DMS53 (cell line): ENCODE measurements at regions not wholly inside any gene's neighbourhood (a gene's known extent, or its start where the extent isn't known, plus 50 kb on each side); places are given as distances from the start of the nearest gene placed in this dataset.
A peak's percentile ranks its signal among the peaks of the same experiment; 100 is the strongest.

ENCODE experiments used
- DNase-seq: peaks from one replicate; lab custom pipeline; 2025; lab: John Stamatoyannopoulos, UW

- no peak for DNase-seq
These were observed 75.4 kb upstream of the CLDN14 start for GRCh38 chr21:36555199-36555800.

DNA sequence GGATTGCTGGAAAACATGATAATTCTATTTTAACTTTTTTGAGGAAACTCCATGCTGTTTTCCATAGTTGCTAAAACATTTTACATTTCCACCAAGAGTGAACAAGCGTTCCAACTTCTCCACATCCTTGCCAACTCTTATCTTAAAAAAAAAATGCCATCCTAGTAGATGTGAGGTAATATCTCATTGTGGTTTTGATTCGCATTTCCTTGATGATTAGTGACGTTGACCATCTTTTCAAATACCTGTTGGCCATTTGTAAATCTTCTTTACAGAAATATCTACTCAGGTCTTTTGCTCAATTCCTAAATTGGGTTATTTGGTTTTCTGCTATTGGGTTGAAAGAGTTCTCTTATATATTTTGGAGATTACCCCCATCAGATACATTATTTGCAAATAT lies 77.4 kb upstream of the CLDN14 start:
- no peak for DNase-seq

DNA sequence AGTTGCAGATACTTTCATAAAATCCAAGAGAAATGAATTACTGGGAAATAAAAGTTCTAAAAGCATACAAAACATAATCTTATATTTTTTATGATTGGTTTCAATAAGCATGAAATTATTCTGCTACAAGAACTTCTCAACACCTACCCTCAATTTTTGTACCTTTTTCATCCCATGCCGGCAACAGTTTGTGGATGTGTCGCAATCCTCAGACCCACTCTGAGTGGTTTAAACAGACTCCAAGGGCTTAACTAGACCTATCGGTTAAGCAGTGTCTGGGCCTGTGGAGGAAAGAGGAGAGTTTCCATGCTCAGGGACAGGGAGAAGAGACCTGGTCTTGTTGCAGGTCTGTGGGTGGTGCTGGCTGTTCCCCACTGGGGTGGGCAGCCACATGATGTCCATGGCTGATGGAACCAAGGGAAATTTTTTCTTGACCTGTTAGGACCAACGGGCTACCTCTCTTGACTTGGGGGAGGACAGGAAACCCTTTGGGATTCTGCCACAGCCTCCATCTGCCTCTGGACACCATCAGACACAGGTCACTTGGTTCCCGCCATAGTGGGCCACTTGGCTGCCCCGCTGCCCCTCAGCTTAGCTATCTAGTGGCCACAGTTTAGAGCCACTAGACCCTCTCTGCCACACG lies 81.1 kb upstream of the CLDN14 start:
- no peak for DNase-seq

DNA sequence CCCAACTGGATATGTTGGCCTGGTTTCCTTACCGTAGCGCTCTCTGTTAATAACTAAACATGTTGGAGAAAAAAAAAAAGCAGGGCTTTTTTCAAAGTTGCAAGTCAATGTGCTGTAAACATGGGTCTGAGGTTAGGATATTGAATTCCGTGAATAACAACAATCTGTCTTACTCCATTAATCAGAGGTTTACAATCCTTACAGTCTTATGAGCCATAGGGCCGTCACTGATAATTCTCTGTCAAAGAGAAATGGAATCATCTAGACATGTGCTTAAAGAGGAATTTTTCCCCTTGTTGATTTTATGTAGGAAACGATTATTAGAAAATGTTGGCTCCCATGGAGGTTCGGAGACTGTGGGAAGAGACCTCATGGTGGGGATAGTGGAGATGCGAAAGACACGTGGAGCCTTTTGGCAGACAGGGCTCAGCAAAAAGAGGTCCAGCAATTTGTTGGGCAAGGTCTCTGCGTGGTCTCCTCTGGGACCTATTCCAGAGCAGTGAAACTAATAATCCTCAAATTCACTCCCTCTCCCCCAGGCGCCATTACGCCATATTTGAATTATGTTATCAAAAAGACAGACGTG lies 83.5 kb upstream of the CLDN14 start:
- DNase-seq: no peak

GRCh38 chr21:36564647-36565046 lies 84.7 kb upstream of the CLDN14 start:
- no peak for DNase-seq

DNA sequence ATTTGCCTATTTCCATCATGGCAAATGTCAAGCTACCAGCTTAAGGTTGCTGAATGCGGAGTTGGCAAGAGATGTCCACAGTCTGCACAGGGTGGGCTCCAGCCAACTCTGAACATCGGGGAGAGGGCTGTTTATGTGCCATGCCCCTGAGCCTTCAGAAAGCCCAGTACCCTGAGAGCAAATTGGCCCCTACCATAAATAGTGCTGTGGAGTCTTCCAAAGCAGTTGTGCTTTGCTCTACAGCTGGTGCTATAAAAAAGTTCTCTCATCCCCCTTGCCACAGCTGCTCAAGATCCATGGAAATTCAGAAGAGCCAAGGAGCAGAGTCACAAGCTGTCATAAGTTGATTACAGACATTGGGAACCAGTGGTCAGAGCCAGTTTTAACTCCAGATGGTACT lies 85.6 kb upstream of the CLDN14 start:
- no peak for DNase-seq

- DNase-seq: no peak
These were observed 86.7 kb upstream of the CLDN14 start for GRCh38 chr21:36566644-36567043.

- DNase-seq: no peak
These were observed 87.4 kb upstream of the CLDN14 start for GRCh38 chr21:36567216-36567885.

GRCh38 chr21:36569511-36569910 lies 89.6 kb upstream of the CLDN14 start:
- no peak for DNase-seq

GRCh38 chr21:36571556-36571955 lies 91.6 kb upstream of the CLDN14 start:
- no peak for DNase-seq

- no peak for DNase-seq
These were observed 92.1 kb upstream of the CLDN14 start for GRCh38 chr21:36572039-36572438.

- DNase-seq: no peak
These were observed 95.4 kb upstream of the CLDN14 start for GRCh38 chr21:36575306-36575705.

DNA sequence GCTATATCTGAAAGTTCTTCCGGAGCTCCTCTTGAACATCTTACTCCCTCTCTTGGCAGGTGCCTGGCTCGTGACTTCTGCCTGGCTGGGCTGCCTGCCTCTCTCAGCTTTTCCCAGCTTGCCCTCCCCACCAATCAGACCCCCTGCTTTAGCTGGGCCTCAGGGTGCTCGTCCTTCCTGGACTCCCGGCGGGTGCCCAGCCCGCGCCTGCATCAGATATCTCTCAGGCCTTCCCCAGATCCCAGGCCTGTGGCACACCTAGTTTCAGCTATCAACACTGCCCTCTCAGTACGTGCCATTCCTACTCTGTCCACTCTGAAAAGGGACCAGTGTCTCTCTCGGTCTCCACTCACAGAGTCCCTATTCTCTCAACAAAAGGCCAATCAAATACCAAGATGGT lies 96.5 kb upstream of the CLDN14 start:
- no peak for DNase-seq

DNA sequence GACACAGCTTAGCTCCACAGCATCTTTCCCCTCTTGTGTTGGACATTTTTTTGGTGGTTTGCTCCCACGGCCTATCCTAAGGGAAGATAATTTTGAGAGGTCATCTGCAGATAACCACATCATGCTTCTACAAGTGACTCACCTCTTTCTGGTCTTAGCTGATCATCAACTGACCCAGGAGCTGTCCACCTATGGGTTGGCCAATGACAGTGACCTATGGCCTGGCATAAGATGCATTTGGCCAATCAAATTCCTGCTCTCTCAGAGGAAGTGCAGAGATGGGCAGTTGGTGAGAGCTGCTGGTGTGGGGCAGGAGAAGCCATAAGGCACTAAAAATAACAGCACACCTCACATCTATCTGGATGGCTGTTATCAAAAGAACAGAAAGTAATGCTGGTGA lies 100.0 kb upstream of the CLDN14 start:
- no peak for DNase-seq

GRCh38 chr21:36582271-36582670 lies 102.3 kb upstream of the CLDN14 start:
- DNase-seq: no peak

GRCh38 chr21:36583591-36583990 lies 103.7 kb upstream of the CLDN14 start:
- no peak for DNase-seq

DNA sequence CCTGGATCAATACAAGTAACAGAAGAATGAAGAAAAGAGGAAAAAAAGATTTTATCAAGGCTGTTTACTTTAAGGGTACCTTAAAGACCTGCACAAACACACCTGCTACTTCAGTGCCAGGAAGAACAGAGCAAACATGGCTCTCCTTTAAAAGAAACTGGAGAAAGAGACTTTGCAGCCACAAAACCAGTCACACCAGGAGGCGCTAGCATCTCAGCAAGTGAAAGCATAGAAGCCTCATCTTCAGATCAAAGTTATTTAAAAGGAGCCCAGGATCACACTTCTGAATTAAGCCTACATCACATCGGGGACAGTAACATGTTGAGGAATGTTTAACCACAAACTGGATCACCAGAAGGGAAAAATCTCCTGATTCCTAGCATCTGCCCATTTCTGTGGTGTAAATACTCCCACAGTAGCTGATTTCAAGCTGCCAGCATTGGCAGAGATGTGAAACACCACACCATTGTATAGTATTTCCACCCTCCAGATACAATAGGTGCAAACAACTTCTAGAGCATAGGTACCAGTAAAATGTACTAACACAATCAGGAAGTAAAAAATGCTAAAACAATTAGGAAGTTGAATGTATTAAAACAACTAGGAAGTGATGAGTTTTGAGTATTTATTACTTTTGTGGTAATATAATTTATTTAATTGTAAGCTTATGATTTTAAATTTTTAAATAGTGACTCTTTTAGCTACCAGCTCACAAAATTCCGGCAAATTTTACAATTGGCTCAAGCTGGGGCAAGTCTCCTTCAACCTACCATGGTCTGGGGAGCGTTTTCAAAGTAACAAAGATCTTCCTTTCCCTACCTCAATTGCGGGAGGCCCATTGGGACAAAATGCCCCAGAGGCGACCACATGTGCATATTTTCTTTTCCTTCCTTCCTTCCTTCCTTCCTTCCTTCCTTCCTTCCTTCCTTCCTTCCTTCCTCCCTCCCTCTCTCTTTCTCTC lies 105.3 kb upstream of the CLDN14 start:
- DNase-seq: peak; percentile 3

DNA sequence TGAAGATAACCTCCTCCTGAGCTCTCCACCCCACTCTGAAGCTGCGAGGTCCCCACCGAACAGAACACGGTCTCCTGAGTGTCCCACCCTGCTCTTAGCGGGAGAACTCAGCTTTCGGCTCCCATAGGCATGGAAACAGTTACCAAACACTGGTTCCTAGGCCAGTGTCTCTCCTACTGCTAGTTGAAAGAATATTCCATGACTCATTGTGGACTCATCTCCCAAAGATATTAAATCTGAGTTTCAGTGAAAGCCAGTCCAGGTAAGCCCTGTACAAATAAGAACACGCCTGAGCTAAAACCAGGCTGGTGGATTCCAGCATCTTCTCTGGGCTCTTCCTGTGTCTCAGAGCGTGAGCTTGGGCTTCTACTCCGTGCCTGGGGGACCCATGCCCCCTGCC lies 107.5 kb upstream of the CLDN14 start:
- peak; percentile 18 for DNase-seq

- peak; percentile 5 for DNase-seq
These were observed 109.5 kb upstream of the SIM2 start for GRCh38 chr21:36589352-36589971.

DNA sequence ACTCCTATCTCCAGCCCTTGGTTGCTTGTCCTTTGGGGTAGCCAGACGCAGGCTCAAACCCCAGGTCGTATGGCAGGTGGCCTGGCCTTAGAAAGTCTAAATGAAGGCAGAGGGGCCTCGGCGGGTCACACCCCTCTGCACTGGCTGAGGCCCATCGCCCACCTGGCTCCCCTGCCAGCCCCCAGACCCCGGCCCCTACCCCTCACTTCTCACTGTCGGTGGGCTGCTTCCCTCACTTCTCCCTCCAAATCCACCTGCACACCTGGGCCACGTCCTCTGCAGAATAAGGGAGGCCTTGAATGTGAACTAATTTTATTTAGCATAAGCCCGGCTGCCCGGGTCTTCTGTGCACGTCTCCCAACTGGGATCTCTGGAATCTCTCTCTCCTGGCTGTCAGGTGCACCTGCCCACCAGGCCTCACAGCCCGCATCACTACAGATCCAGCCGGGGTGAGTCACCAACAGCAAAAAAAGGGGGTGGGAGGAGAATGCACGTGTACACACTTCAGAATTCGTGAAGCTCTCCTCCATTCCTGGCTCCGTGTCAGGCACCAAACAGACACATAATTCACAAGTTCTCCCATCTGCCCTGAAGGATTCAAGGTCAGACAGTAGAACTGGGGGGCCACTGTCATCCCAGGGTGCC lies 107.5 kb upstream of the SIM2 start:
- DNase-seq: no peak

DNA sequence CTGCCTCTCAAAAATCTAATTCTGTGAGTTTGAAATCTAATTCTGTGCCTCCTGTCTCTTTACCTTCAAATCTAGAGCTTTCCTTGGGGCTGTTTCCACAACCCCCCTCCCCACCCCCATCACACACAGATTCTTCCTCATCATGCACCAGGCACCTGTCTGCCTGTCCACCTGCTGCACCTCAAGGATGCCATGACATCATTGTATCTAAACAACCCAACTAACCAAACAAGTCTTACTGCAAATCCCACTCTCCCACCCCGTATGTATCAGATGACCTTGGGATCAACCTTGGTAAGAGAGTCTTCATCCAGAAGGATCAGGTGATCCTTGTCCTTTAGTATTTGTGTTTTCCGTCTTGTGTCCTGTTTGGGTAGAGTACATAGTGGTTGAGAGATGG lies 102.7 kb upstream of the SIM2 start:
- DNase-seq: peak; percentile 20
